GM18517 (cell line): ENCODE measurements at regions not wholly inside any gene's neighbourhood (a gene's known extent, or its start where the extent isn't known, plus 50 kb on each side); places are given as distances from the start of the nearest gene placed in this dataset.
"Not testable (repeated sequence)": the region's sequence is repeated elsewhere in the genome, so short reads cannot be mapped to it uniquely, and the experiment has no call there.

Source experiments
- ATAC-seq: cut with Tn5 transposase; IDR thresholded peaks from one replicate; pipeline ENCODE4 v1.9.1; 2021; ENCODE audit warnings: mild to moderate bottlenecking, moderate library complexity; ENCODE audit not compliant: unreplicated experiment

DNA sequence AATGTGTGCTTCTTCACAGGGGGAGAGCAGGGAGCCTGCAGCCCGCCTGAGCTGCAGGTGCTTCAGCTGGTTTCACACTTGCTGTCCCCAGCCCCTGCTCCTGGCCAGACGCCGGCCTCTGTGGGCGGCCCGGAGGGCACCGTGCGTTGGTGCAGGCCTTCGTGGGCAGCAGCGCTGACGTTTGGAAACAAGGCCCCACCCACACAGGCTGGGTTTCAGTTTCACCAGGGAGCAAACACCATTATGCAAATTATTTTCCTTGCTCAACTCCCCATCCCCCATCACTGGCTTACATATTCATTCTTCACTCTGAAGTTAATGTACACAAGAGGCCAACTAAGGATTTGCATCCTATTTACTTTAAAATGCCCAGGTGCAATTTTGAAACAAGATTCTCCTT is 343.2 kb downstream of the BCL2L11 start:
- peak; percentile 88 for ATAC-seq

DNA sequence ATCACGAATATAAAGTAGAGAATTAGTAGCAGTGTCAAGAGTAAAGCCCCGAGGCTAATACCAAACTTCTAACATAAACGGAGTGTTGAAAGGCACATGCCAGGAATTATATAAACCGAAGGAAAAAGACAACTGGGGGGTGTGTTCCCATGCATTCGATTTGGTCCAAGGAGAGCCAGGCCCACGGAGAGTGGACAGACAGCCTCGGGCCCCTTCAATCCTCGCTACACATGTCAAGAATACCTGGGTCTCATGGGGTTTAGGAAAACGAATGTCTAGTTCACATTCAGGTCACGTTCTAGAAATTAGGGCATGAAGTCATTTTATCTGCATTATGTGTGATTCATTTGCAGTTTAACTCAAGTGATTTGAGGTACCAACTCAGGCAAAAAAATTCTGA is 343.7 kb downstream of the BCL2L11 start:
- not testable (repeated sequence) for ATAC-seq

DNA sequence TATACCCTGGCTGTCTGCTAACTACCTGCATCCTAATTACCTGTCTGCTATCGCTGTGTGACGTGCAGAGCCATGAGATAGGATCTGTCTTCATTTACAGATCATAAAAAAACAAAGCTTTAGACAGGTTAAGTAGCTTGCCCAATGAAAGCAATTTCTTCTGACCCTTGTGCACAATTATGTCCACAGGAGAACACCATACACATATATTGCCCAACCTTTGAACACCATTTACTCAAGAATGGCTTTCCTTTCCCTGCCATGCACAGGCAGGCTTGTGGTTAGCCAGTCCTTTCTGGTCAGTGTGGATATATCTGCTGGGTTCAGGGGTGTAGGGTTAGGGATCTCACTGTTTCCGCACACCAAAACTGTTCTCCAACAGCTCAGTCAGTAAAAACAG is 344.8 kb downstream of the BCL2L11 start:
- not testable (repeated sequence) for ATAC-seq

DNA sequence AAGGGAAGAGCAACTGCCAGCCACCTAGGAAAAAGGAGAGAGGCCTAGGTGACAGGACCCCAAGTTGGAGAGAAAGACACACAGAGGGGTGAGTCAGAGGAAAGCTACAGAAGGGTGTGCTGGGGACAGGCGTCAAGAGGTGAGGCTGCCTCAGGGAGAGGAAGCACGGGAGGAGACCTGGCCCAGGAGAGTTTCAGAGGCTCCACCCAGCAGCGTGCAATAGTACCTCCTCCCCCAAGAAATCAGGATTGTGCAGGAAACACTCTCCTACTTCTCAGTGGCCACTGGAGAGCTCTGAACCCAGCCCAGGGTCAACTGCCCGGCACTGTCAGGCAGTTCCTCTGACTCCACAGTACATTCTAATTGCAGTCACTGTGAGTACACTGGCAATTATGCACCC is 346.0 kb downstream of the BCL2L11 start:
- ATAC-seq = not testable (repeated sequence)

DNA sequence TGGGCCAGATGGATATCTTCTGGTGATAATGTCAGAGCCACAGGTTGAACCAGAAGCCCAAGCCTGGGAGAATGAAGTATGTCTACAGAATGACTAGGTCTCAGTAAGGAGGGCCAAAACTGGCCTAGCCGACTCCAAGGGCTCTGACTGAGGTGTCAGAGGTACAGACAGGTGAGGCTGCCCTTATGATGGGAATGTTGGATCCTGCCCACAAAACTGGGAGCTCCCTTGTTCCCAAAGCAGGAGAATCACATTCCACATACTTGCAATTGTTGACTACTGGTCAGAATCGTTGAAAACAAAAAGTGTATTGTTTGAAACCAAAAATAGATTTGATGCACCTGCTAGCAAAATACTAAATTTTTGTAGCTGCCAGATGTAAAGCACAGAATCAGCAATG is 350.2 kb downstream of the BCL2L11 start:
- not testable (repeated sequence) for ATAC-seq

DNA sequence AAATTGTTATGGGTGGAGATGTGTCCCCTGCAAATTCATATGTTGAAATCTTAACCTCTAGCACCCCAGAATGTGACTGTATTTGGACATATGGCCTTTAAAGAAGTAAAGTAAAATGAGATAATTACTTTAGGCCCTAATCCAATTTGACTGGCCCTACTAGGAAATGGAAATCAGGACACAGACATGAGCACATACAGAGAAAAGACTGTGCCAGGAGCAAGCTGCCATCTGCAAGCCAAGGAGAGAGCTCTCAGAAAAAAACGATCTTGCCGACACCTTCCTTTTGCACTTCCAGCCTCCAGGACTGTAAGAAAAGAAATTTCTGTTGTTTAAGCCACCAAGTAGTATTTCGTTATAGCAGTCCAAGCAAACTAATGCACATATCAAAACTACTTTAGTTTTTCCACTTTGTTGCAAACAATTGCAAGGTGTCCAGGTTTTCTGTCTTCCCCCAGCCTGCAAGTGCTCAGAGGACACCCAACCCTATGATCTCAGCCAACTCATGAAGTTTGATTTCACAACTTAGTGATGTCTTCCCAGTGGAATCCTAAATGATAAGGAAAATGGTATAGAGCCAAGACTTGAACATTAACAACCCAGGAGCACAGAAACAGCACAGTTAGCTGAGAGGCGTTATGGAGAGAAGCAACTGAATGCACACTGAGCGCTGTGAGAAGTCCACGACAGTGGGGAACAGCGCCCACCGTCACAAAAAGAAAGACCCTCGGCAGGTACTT is 351.2 kb downstream of the BCL2L11 start:
- ATAC-seq = not testable (repeated sequence)

DNA sequence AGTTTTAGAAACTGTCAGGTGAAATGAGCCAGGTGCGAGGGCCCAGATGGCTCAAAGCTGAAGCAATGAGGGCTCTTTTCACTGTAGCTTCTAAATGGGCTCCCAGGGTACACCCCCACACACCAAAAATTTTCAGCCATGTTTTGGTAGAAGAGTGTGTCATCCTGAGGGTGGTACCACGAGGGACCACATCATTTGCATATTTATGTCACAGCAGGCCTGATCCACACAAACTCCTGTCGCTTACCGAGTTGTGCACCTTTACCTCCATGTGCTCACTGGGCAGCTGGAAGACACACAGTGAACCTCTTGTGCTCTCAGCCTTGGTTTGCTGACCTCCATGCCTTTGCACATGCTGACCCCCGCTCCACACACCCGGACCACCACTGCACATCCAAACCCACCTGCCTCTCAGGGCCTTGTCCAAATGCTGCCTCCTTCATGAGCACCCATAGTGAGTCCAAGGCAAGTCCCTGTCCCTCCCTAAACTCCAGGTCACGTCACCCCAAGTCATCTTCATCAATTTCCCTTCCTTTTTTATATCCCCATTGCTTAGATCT is 352.2 kb downstream of the BCL2L11 start:
- not testable (repeated sequence) for ATAC-seq

DNA sequence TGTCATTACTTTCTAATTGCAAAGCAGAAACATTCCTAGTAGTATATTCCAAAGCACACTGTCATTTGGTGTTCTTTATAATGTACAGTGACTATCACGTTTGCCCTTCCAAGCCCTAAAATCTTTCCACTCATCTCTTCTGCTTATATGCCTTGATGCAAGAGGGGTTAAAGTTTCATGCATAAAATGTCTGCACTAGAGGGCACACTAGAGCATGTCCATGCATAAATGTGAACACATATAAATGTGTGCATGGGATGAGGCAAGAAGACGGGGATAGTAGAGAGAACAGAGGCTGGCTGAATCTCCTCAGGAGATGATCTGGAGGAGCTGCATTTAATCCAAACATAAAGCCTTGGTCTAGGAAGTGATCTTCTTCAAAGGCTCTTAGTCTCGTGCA is 352.8 kb downstream of the BCL2L11 start:
- not testable (repeated sequence) for ATAC-seq

DNA sequence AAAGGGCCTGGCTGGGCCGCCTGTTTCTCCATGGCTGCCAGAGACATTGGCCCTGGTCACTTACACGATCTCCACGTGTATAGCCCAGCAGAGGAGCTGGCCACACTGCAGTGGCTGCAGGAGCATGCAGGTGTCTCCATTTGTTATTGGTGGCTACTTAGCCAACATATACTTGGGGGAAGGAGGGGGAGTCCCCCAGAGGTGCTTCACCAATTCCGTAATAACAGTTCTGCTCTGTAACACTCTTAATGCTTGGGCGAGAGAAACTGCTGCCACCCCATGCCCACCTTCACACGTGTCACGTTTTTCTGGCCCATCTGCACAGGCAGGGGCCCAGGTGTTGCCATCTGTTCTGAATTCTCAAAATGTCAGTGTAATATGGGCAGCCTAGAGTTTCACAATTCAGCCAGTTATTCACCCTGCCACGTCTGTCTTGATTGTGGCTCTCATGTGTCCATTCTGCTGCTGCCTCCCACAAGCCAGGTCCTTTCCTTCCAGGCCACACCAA is 353.5 kb downstream of the BCL2L11 start:
- not testable (repeated sequence) for ATAC-seq

DNA sequence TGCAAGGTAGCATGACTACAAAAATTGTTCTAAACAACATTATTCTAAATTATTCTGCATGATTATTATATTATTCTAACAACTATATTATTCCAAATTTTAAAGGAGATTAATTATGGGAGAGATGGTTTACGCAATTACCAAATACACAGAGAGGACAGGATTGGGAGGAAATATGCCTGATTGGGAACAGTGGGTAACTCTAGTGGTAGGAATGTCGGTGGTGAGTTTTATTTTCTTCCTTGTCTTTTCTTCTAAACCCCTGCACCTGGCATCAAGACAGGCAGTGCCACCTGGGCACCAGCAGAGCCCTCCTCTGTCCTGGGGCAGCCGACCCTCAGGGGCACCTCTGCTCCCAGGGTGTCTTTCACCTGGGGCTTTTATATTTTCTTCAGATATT is 357.6 kb downstream of the BCL2L11 start:
- ATAC-seq = not testable (repeated sequence)

DNA sequence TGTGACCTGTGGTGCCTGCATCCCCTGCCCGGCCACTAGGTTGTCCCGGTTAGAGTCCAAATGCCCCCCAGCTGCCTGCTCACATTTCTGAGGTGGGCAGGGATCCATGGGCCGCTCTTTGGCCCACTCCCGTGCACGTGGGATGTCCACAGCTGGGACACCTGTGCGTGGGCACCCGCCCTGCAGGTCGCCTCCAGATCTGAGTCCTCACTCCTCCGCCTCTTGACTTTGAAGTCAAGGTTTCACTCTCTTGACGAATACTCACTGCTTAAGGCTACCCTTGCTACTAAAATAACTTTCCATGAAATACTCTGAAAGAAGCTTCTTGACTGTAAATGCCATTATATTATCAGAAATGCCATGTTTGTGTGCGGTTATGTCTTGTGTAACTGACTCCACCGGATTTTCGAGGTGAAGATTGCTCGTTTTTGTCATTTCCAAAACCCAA is 358.2 kb downstream of the BCL2L11 start:
- not testable (repeated sequence) for ATAC-seq

DNA sequence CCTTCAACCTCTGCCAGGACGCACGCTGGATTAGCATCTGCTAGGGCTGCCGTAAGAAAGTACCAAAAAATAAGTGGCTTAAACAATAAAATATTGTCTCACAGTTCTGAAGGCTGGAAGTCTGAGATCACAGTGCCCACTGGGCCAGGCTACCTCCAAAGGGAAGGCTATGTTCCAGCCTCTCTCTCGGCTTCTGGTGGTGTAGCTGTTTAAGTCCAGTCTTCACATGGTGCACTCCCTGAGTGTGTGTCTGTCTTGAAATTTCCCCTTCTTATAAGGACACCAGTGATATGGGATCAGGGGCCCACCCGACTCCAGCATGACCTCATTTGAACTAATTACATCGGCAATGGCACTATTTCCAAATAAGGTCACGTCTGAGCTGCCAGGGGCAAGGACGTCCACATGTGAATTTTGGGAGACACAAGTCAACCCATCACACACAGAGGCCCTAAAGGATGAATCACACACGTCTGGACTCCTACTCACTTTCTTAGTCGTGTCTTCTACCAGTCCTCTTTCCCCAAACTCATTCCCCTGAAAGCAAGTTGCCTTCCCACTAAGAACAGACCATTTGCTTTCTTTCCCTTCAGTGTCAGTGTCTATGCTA is 359.4 kb downstream of the BCL2L11 start:
- ATAC-seq = not testable (repeated sequence)

DNA sequence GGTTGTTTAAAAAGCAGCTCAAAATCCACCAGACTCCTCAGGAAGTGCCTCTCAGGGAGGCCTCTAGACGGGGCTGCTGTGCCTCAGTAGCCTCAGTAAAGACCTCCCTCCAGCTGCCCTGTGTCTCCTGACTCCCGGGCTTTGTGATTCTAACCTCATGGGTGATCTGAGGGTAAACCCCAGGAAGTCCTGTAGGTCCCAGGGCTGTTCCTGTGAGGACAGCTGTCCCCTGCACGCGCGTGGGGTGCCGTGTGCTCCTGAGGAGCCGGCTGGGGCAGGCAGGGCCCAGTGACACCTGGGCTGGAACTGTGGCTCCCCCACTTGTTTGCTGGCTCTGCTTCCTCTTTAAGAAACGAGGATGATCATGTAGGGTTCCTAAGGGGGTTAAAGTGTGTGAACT is 359.9 kb downstream of the BCL2L11 start:
- not testable (repeated sequence) for ATAC-seq

DNA sequence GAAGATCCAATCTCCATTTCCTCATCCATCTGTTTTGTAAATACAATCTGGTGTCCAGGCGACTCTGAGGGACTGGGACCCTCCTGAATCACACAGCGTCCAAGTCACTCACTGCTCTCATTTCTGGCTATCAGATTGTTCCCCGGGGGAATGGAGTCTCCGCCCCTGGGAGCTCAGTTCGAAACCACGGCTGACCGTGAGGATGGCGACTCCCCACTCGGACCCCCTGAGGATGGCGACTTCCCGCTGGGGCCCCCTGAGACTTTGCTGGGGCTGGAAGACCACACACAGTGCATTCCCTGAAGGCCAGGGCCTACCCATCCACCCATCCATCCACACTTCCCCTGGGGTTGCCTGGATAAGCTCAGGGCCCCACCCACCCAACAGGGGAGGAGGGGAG is 360.5 kb downstream of the BCL2L11 start:
- ATAC-seq = not testable (repeated sequence)

DNA sequence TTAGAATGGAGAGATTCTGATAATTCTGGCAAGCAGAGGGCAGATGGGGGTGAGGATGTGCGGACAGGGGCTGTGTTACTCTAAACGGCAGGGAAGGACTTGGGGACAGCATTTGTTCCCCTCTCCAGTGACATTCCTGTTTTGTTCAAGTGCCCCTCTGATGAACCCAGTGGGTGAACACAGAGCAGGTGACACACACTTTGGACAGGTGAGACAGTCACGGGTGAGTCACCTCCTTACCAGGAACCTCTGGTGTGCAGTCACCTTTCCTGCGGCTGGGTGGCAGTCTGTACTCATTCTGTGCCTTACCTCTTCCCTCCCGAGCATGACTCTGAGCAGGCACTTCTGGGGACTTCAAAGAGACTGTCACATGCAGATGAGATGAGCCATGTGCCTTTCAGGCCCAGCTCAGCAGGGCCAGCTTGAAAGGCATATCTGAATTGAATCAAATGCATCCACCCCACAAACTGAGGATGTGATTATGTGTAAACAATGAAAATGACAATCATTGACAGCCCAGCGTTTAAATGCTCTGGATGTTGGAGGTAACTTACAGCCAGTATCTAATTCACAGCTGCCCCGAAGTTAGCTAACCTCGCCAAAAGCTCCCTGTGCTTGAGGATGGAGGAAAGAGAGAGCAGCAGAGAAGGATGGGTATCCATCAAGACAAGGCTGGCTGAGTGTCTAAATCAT is 362.4 kb downstream of the BCL2L11 start:
- peak; percentile 65 for ATAC-seq

DNA sequence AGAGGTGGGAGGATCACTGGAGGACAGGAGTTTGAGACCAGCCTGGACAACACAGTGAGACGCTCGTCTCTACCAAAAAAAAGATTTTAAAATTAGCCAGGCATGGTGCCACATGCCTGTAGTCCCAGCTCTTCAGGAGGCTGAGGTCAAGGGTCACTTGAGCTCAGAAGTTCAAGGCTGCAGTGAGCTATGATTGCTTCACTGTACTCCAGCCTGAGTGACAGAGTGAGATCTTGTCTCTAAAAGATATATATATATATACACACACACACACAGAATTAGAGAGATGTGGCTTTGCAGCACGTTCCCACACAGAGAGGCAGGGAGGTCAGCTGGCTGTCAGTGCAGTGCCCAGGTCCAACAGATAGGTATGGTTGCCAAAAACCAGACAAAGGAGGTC is 363.4 kb downstream of the BCL2L11 start:
- not testable (repeated sequence) for ATAC-seq

DNA sequence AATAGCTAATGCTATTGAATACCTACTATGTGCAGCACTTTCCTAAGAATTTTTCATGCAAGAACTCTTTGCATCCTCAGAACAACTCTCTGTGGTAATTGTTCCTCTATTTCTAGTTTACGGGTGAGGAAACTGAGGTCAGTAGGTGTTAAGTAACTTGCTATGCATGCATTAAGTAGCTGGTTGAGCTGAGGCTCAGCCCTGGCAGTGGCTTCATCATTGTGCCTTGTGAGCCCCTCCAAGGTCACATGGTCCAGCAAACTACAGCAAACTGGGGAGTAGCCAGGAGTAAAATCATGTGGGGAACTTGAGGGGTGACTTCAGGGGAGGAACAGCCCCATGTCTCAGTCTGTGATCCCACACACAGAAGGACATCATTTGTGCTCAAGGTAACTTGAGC is 365.2 kb downstream of the BCL2L11 start:
- not testable (repeated sequence) for ATAC-seq

DNA sequence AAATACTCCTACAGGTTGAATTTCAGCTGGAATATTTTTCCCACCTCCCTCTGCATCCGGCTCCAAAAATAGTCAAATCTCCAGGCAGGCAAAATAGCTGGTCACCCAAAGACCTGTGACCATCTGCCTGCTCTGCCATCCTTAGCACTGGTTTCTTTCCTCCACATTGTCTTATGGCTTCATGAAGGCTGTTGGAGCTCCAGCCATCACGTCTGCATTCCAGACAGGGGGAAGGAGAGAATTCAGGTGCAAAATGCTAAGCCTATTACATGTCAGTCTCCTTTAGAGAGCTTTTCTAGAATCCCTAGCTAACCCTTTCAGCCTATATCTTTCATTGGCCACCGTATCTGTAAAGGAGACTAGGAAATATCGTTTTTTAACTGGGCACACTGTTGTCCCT is 367.7 kb downstream of the BCL2L11 start:
- ATAC-seq = not testable (repeated sequence)

DNA sequence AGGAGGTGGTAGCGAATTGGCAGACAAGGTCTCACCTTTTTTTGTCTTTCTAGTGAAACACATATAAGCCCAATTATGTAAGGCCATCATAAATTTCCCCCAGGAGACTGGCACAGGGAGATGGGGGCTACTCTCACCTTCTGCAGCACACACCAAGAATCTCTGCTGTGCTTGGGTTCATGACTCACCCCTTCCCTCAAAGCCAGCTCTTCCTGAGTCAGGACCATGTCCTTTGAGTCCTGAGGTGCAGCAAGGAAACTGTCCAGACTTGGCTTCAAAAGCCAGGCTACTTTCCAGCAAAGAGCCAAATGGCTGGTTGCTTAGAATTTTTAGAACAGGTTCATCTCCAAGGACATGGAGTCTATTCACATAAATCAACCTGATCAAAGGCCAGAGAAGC is 368.7 kb downstream of the BCL2L11 start:
- ATAC-seq = not testable (repeated sequence)

DNA sequence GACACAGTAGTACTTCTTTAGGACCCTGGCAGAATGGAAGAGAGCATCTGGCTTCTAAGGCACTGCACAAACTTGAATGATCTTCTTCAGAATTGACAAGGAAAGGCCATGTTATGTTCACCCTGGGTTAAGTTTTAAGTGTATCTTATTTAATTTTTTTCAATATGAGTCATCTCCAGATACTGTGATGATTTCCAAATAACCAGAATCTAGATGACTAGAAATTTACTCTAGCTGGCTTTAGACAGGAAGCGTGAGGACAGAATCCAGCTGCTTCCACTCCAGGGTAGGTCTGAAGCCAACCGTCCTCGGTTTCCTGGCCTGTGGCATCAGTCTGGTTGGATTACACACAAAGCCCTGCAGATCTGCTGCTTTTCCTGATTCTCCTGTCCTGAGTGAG is 370.5 kb downstream of the BCL2L11 start:
- not testable (repeated sequence) for ATAC-seq

DNA sequence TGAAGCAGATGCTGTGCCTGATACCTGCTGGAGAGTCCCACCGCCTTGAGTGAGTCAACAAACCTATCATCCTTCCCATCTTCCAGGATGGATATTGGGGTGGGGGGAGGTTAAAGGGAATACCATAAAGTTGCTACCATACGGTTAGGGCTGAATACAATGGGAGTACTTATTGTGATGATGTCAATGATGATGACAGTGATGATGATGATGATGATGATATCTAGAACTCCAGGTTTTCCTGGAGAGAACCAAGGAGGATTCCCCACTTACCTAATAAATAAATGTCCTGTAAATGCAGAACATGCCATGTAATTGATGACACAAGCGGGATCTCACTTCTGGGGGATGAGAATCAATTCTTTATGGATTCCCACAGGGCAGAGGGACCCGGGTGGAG is 370.9 kb downstream of the BCL2L11 start:
- ATAC-seq = not testable (repeated sequence)
